AG10803 (cell line): ENCODE measurements at regions not wholly inside any gene's neighbourhood (a gene's known extent, or its start where the extent isn't known, plus 50 kb on each side); places are given as distances from the start of the nearest gene placed in this dataset.
A peak's percentile ranks its signal among the peaks of the same experiment; 100 is the strongest.
"Not testable (repeated sequence)": the region's sequence is repeated elsewhere in the genome, so short reads cannot be mapped to it uniquely, and the experiment has no call there.

Experiments used
- DNase-seq: peaks from one replicate; pipeline ENCODE4 v3.0.0; 2010; ENCODE audit warnings: low read depth
- H3K4me3 ChIP-seq: 2 replicates; pipeline ENCODE4 v1.5.1; 2011; ENCODE audit warnings: mild to moderate bottlenecking, low read length, control low read depth
- TF ChIP-seq, protein P1 (sequence below): conservative IDR thresholded peaks from 2 replicates; pipeline ENCODE4 v1.5.1; 2011; ENCODE audit warnings: mild to moderate bottlenecking, low read length, control low read depth, inconsistent platforms

DNA sequence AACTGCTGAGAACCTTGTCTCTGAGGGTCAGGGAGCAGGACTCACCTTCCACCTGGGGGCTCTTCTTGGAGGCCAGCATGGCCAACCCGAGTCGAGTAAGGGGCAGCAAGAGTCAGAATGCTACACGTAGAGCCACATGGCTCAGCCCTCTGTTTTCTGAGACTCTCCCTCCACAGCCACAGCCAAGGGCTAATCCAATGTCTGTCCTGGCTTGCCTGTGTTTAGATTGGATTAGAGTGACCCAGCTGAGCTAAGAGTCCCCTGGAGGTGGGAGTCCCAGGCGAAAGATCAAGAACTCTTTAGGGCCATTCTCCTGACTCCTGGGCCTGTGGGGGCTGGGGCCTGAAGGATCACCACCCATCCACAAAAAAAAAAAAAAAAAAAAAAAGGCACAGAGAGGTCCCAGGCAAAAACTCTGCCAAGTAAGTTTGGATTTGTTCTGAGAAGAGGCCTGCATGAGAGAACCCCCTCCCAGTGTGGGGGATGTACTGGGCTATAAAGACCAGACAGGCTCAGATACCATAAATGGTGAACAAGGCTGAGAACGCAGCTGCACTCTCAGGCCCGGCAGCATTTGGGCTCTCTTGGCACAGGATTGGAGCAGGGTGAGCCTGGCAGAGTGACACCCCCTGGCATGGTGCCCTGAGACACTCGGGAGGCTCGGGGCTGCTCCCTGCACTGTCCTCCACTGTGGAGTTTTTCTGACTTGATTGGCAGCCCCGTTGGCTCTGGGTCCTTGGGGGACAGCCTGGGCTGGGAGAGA lies 88.0 kb upstream of the OSBPL11 start:
- H3K4me3 ChIP-seq = no peak overlapping the region
- TF ChIP-seq, protein P1, sequence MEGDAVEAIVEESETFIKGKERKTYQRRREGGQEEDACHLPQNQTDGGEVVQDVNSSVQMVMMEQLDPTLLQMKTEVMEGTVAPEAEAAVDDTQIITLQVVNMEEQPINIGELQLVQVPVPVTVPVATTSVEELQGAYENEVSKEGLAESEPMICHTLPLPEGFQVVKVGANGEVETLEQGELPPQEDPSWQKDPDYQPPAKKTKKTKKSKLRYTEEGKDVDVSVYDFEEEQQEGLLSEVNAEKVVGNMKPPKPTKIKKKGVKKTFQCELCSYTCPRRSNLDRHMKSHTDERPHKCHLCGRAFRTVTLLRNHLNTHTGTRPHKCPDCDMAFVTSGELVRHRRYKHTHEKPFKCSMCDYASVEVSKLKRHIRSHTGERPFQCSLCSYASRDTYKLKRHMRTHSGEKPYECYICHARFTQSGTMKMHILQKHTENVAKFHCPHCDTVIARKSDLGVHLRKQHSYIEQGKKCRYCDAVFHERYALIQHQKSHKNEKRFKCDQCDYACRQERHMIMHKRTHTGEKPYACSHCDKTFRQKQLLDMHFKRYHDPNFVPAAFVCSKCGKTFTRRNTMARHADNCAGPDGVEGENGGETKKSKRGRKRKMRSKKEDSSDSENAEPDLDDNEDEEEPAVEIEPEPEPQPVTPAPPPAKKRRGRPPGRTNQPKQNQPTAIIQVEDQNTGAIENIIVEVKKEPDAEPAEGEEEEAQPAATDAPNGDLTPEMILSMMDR = no peak
- no peak for DNase-seq

DNA sequence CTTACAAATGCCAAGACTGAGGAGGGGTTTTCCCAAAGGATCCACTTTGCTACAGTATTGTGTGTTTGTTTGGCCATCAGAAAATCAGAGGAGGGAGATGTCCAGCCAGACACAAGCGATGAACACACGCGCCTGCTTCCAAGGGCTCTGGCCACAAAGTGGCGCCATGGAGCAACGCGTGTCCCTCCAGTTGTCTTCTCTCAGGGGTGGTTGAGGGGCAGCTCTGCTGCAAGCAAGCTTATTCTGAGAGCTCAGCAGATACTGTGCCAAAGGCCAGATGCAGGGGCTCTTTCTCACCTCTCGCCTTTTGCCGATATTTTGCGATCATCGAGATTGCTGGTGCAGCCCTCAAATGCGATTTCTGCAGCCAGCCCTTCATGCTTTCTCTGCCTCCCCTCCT lies 88.9 kb upstream of the OSBPL11 start:
- TF ChIP-seq, protein P1 = peak; percentile 35
- no peak overlapping the region for H3K4me3 ChIP-seq
- DNase-seq = peak; percentile 24

DNA sequence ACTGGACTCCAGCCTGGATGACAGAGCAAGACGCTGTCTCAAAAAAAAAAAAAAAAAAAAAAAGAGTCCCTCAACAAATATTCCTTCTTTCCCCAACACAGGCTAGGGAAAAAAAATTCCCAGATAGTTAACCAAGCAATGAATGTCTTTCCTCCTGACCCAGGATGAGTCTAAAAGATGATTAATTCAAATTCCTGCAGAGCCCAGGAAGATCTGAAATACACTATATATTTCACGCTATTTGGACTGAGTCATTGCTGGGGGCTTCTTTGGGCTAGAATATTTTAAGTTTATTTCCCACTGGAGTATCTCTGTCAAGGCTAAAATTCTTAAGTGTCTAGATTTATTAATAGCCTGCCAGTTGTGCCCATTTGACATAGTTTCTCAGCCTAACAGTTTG lies 90.4 kb upstream of the OSBPL11 start:
- not testable (repeated sequence) for DNase-seq, H3K4me3 ChIP-seq

DNA sequence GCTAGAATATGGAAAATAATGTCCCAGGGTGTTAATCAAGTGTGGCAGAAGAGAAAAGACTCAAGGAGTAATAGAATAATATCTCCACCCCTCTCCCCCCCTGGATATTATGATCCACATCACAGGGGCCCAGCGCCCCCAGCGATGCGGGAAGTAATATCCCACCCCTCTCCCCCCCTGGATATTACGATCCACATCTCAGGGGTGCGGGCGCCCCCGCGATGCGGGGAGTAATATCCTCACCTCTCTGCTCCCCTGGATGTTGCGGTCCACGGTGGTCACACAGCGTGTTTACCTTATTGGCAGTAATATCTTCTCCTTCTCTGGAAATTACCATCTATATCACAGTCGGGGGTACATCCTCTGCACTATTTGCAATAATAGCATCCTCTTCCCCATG lies 97.1 kb upstream of the OSBPL11 start:
- no peak for DNase-seq
- H3K4me3 ChIP-seq = no peak overlapping the region
- TF ChIP-seq, protein P1 = no peak

DNA sequence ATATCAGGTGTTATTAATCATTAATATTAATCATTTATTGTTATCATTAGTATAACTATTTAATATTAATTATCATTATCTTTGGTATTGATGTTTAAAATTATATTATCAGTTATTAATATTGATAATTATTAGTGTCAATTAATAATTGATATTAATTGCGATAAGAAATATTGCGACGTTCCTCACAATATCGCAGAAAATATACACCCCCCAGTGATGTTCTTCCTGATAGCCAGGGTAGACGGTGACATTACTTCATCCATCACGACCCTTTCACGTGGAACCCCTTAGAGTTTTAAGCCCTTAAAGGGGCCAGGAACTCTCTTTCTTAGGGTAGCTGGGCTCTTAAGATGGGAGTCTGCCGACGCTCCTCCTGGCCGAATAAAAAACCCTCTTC lies 98.6 kb upstream of the OSBPL11 start:
- no peak overlapping the region for H3K4me3 ChIP-seq
- no peak for DNase-seq
- TF ChIP-seq, protein P1 = no peak

DNA sequence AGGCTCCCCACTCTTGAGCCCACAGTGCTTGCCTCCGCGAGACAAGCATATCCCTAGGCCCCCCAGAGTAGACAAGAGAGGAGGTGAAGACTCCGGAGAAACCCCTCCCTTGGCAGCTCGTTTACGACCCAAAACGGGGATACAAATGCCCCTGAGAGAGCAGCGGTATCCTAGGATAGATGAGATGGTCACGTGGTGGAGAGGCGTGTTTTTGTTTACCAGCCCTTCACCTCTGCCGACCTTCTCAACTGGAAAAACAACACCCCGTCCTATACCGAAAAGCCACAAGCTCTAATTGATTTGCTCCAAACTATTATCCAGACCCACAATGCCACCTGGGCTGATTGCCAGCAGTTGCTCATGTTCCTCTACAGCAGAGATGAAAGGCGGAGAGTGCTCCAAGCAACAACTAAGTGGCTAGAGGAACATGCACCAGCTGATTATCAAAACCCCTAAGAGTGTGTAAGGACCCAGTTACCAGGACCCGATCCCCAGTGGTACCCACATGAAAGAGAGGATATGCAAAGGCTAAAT lies 99.5 kb upstream of the OSBPL11 start:
- no peak overlapping the region for H3K4me3 ChIP-seq
- DNase-seq = no peak
- TF ChIP-seq, protein P1 = no peak

DNA sequence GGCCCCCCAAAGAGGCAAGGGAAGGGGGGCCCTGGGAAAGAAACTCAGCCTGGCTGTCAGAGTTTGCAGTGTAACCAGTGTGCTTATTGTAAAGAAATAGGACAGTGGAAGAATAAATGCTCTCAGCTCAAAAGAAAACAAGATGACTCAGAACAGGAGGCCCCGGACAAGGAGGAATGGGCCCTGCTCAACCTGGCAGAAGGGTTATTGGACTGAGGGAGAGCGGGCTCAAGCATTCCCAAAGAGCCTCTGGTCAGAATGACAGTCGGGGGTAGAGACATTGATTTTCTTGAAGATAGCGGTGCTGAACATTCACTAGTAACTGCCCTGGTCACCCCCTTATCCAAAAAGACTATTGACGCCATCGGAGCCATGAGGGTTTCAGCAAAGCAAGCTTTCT lies 100.4 kb upstream of the OSBPL11 start:
- no peak overlapping the region for H3K4me3 ChIP-seq
- no peak for DNase-seq
- TF ChIP-seq, protein P1 = no peak

DNA sequence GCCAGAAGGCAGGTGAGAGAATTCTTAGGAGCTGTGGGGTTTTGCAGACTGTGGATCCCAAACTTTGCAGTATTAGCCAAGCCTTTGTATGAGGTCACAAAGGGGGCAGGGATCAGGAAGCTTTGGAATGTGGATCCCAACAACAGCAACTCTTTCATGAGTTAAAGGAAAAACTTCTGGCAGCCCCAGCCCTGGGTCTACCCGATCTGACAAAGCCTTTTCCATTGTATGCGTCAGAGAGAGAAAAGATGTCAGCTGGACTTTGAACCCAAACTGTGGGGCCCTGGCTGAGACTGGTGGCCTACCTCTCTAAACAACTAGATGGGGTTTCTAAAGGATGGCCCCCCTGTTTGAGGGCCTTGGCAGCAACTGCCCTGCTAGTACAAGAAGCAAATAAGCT lies 101.8 kb upstream of the OSBPL11 start:
- not testable (repeated sequence) for H3K4me3 ChIP-seq, DNase-seq

DNA sequence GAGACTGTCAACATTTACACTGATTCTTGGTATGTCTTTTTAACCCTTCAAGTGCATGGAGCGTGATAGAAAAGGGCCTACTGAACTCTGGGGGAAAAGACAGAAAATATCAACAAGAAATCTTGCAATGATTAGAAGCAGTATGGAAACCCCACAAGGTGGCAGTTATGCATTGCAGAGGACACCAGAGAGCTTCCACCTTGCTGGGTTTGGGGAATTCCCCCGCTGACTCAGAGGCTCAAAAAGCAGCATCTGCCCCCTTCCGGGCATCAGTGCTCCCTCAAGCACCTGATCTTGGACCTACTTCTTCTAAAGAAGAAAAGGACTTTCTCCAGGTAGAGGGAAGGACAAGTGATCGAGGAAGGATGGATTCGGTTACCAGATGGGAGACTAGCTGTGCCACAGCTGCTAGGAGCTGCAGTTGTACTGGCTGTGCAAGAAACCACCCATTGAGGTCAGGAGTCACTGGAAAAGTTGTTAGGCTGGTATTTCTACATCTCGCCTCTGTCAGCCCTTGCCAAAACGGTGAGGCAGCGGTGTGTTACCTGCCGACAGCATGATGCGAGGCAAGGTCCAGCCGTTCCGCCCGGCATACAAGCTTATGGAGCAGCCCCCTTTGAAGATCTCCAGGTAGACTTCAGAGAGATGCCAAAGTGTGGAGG lies 102.8 kb upstream of the OSBPL11 start:
- not testable (repeated sequence) for DNase-seq, H3K4me3 ChIP-seq
